ENCODE measurements at regions not wholly inside any gene's neighbourhood (a gene's known extent, or its start where the extent isn't known, plus 50 kb on each side); places are given as distances from the start of the nearest gene placed in this dataset.

GRCh38 chr4:135385830-135386581, 1184.4 kb upstream of the PABPC4L start:
- TF ChIP-seq TAF1 (IDR thresholded peaks at IDR 0.05; ENCODE audit: low read depth), result no peak
- TF ChIP-seq USF1 (IDR thresholded peaks at IDR 0.05), result no peak
- TF ChIP-seq TCF12 (IDR thresholded peaks at IDR 0.05; ENCODE audit: low read depth), result no peak
- no peak for TF ChIP-seq YY1 (IDR thresholded peaks at IDR 0.05; ENCODE audit: low read depth)
- no peak for TF ChIP-seq TEAD4 (IDR thresholded peaks at IDR 0.05)
- TF ChIP-seq RAD21 (IDR thresholded peaks at IDR 0.05; ENCODE audit: low read depth), result no peak
- no peak for TF ChIP-seq EGR1 (IDR thresholded peaks at IDR 0.05)
- no peak for TF ChIP-seq EP300 (IDR thresholded peaks at IDR 0.05; ENCODE audit: borderline replicate concordance)
- TF ChIP-seq CEBPB (IDR thresholded peaks at IDR 0.05), result no peak
- TF ChIP-seq ZBTB7A (IDR thresholded peaks at IDR 0.05; ENCODE audit: low read depth), result no peak
